IPS-15b (cell line): ENCODE measurements at regions not wholly inside any gene's neighbourhood (a gene's known extent, or its start where the extent isn't known, plus 50 kb on each side); places are given as distances from the start of the nearest gene placed in this dataset.

ENCODE experiments used
- H3K27me3 ChIP-seq: one replicate; pipeline ENCODE4 v1.6.1; 2013; ENCODE audit warnings: low read length; ENCODE audit not compliant: control insufficient read depth, insufficient read depth
- H3K36me3 ChIP-seq: one replicate; pipeline ENCODE4 v1.6.1; 2013; ENCODE audit warnings: low read length; ENCODE audit not compliant: control insufficient read depth, insufficient read depth
- H3K4me1 ChIP-seq: one replicate; pipeline ENCODE4 v1.6.1; 2013; ENCODE audit warnings: mild to moderate bottlenecking, low read length; ENCODE audit not compliant: control insufficient read depth, insufficient read depth
- H3K4me3 ChIP-seq: one replicate; pipeline ENCODE4 v1.5.1; 2013; ENCODE audit warnings: low read depth, low read length
- H3K9ac ChIP-seq: one replicate; pipeline ENCODE4 v1.6.1; 2013; ENCODE audit warnings: low read depth, mild to moderate bottlenecking, low read length
- H3K9me3 ChIP-seq: one replicate; pipeline ENCODE4 v1.6.1; 2013; ENCODE audit warnings: mild to moderate bottlenecking, low read length; ENCODE audit not compliant: control insufficient read depth, insufficient read depth

- H3K9ac ChIP-seq = no peak overlapping the region
- no peak overlapping the region for H3K4me3 ChIP-seq
- H3K27me3 ChIP-seq = no peaks in the 10 kb centered on the region
- H3K36me3 ChIP-seq = no peaks in the 10 kb centered on the region
- no peaks in the 10 kb centered on the region for H3K9me3 ChIP-seq
- no peaks in the 10 kb centered on the region for H3K4me1 ChIP-seq
Measured at GRCh38 chr14:54094765-54095164, 138.1 kb upstream of the BMP4 start.

- H3K36me3 ChIP-seq = no peaks in the 10 kb centered on the region
- no peak overlapping the region for H3K4me3 ChIP-seq
- H3K27me3 ChIP-seq = no peaks in the 10 kb centered on the region
- no peaks in the 10 kb centered on the region for H3K4me1 ChIP-seq
- no peak overlapping the region for H3K9ac ChIP-seq
- no peaks in the 10 kb centered on the region for H3K9me3 ChIP-seq
Measured at GRCh38 chr14:54098536-54098935, 141.9 kb upstream of the BMP4 start.

- H3K27me3 ChIP-seq = no peaks in the 10 kb centered on the region
- H3K9ac ChIP-seq = no peak overlapping the region
- H3K4me1 ChIP-seq = no peaks in the 10 kb centered on the region
- no peak overlapping the region for H3K4me3 ChIP-seq
- no peaks in the 10 kb centered on the region for H3K36me3 ChIP-seq
- no peaks in the 10 kb centered on the region for H3K9me3 ChIP-seq
Measured at GRCh38 chr14:54102051-54102456, 145.4 kb upstream of the BMP4 start.

- H3K9ac ChIP-seq = no peak overlapping the region
- no peaks in the 10 kb centered on the region for H3K9me3 ChIP-seq
- no peaks in the 10 kb centered on the region for H3K27me3 ChIP-seq
- H3K4me3 ChIP-seq = no peak overlapping the region
- no peaks in the 10 kb centered on the region for H3K36me3 ChIP-seq
- no peaks in the 10 kb centered on the region for H3K4me1 ChIP-seq
Measured at GRCh38 chr14:54102530-54102929, 145.9 kb upstream of the BMP4 start.

- Histone ChIP-seq H3K9me3 (no peaks in the 10 kb centered on the region), H3K27me3 (no peaks in the 10 kb centered on the region), H3K9ac (no peak overlapping the region), H3K4me3 (no peak overlapping the region), H3K36me3 (no peaks in the 10 kb centered on the region), H3K4me1 (no peaks in the 10 kb centered on the region)
Measured at GRCh38 chr14:54104601-54105145, 148.0 kb upstream of the BMP4 start.

- Histone ChIP-seq H3K4me3 (no peak overlapping the region), H3K36me3 (no peaks in the 10 kb centered on the region), H3K4me1 (no peaks in the 10 kb centered on the region), H3K27me3 (no peaks in the 10 kb centered on the region), H3K9ac (no peak overlapping the region), H3K9me3 (no peaks in the 10 kb centered on the region)
Measured at GRCh38 chr14:54105406-54105805, 148.8 kb upstream of the BMP4 start.

GRCh38 chr14:54105898-54106297 lies 149.3 kb upstream of the BMP4 start:
- no peaks in the 10 kb centered on the region for H3K9me3 ChIP-seq
- no peaks in the 10 kb centered on the region for H3K36me3 ChIP-seq
- H3K27me3 ChIP-seq = no peaks in the 10 kb centered on the region
- H3K9ac ChIP-seq = no peak overlapping the region
- H3K4me3 ChIP-seq = no peak overlapping the region
- no peaks in the 10 kb centered on the region for H3K4me1 ChIP-seq

- H3K4me3 ChIP-seq = no peak overlapping the region
Measured at GRCh38 chr14:54106661-54107377, 150.2 kb upstream of the BMP4 start.

GRCh38 chr14:54108481-54109471 lies 152.2 kb upstream of the BMP4 start:
- Histone ChIP-seq H3K36me3 (no peaks in the 10 kb centered on the region), H3K4me1 (no peaks in the 10 kb centered on the region), H3K4me3 (no peak overlapping the region), H3K27me3 (no peaks in the 10 kb centered on the region), H3K9ac (no peak overlapping the region), H3K9me3 (no peaks in the 10 kb centered on the region)

More at GRCh38 chr14:54106661-54107377, 150.2 kb upstream of the BMP4 start:
- Histone ChIP-seq H3K9me3 (no peaks in the 10 kb centered on the region), H3K9ac (no peak overlapping the region), H3K27me3 (no peaks in the 10 kb centered on the region), H3K4me1 (no peaks in the 10 kb centered on the region), H3K36me3 (no peaks in the 10 kb centered on the region)

GRCh38 chr14:54109521-54110120 lies 153.0 kb upstream of the BMP4 start:
- Histone ChIP-seq H3K9me3 (no peaks in the 10 kb centered on the region), H3K4me3 (no peak overlapping the region), H3K9ac (no peak overlapping the region), H3K36me3 (no peaks in the 10 kb centered on the region), H3K27me3 (no peaks in the 10 kb centered on the region), H3K4me1 (no peaks in the 10 kb centered on the region)

- Histone ChIP-seq H3K27me3 (no peaks in the 10 kb centered on the region), H3K9ac (no peak overlapping the region), H3K4me1 (no peaks in the 10 kb centered on the region), H3K9me3 (no peaks in the 10 kb centered on the region), H3K4me3 (no peak overlapping the region), H3K36me3 (no peaks in the 10 kb centered on the region)
Measured at GRCh38 chr14:54114941-54115340, 158.3 kb upstream of the BMP4 start.
